HG03354 (cell line): ENCODE measurements at regions not wholly inside any gene's neighbourhood (a gene's known extent, or its start where the extent isn't known, plus 50 kb on each side); places are given as distances from the start of the nearest gene placed in this dataset.
"Not testable (repeated sequence)": the region's sequence is repeated elsewhere in the genome, so short reads cannot be mapped to it uniquely, and the experiment has no call there.

Source experiments
- ATAC-seq: cut with Tn5 transposase; IDR thresholded peaks from one replicate; pipeline ENCODE4 v1.9.1; 2021; ENCODE audit warnings: mild to moderate bottlenecking; ENCODE audit not compliant: unreplicated experiment, poor library complexity, severe bottlenecking

DNA sequence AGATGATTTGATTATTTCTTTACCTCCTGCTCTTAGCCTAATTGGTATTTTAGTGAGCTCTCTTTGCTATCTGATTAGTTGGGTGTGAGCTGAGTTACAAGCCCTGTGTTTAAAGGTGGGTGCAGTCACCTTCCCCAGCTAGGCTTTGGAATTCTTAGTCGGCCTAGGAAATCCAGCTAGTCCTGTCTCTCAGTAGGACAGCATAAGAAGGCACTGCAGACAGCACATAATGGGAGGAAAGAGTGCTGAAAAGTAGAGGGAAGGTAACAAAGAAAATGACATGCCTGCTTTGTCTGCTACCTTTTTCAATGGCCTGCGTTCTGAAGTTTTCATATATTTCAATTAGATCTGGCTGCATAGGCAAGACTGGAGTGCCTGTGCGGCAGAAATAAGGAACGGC is 1794.0 kb upstream of the CELF4 start:
- ATAC-seq = no peak

DNA sequence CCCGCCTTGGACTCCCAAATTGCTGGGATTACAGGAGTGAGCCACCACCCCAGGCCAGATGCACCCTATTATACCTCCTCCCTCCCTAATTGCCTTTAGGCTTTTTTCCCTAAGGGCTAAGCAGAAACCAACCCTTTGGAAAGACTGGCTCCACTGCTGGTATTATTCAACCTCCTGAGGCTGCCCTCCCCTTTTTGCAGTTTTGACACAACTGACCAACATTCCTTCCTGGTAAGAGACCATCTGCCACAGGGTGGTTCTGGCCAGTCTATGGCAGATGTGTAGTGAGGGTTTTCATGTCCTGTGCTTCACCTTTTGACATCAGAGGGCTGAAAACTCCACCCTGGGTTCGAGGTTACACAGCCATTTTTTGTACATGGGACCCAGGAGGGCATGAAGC is 1785.3 kb upstream of the CELF4 start:
- no peak for ATAC-seq

DNA sequence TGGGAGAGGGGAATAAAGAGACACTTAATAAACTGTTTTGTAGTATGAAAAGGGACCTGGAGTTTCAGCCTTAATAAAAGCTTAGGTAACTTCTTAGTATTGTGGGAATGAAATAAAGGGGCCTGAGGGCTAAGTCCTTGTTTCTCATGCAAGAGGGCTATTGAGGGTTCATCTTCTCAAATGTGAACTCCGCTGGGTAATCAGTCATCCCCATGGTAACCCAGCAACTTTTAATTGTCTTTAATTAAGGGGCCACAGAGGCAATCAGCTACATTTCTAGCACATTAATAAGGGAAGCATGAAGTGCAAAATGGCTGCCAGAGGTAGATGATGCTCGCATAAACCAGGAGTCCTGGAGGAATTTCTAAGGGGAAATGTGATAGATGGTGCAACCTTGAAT is 1784.2 kb upstream of the CELF4 start:
- no peak for ATAC-seq

DNA sequence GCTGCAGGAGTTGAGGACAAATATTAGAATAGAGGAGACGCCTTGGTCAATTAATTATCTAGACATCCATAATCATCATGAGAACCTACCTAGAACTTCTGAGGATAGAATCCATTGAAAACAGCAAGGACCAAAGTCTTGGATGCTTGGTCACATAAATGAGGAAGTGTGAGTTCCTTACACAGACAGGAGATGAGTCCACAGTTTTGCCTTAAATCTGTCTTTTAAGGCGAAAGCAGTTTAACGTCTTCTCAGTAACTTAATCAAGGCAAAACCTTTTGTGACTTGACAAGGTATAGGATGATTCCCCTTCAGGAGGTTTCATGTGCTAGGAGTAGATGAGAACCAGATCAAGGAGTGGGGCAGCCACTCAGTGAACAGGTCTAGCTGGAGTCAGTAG is 1783.2 kb upstream of the CELF4 start:
- ATAC-seq = no peak

DNA sequence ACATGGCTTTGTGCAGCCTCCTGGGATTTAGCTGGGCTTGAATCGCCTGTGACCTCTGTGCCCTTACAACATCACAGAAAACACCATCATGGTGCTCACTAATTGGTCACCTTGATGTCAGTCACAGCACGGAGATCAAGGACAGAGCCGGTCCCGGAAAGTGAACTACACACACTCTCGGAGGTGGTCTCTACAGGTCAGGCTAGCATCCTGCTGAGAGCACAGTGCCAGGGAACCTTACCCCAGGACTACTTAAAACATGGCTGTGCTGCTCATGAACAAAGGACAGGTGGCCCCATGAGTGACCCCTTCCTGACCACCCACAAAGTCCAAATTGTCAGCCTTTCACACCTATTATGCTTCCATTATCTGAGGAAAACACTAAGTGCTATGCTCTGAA is 1782.1 kb upstream of the CELF4 start:
- no peak for ATAC-seq

DNA sequence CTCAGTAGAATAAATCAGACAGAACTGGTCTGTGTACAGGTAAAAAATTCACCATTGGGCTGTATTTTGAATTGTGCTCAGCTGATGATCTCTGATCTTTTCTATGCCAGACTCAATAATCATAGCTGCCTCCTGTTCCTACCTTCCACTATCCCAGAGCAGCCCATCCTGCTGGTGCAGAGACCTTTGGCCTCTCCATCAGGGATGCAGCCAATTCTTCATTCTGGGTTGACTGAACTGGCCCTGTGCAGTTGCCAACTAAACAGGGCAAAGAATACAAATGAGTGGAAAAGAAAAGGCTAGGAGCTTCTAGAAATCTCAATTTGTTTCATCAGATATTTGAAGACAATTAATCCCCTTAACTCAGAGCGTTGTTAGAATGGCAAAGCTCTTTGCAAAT is 1781.3 kb upstream of the CELF4 start:
- ATAC-seq = no peak

DNA sequence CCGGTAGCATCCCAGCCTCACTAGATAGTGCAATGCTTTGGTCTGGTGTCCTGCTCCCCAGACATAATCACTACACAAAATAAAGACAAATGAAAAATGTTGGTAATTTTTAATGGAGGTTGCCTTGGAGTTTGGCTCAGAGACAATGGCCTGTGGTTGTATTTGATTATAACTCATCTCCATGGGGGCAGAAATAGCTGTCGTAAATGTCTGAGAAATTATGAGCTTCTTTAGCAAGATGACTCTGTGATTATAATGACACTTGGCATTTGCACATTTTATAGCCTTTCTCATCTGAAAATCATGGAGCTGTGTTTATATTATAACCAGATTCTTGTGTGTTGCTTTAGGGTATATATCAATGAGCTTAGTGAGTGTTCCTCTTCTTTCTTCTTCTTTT is 1779.7 kb upstream of the CELF4 start:
- ATAC-seq = no peak

DNA sequence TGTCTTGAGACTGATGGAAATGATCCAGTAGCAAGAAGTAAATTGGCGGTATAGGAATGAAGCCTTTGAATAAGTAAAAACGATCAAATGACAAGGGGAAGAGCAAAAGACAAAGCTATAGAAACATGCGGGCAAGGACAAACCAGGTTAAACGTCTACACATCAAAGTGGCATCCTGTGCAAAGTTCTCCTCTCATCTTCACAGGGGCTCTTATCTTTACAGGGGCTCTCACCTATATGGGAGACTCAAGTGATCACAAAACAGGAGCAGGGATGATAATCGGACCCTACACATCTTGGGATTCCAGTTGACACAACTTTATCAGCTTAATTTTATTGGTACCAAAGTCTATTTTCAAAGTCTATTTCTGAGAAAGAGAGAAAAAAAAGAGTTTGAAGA is 1778.9 kb upstream of the CELF4 start:
- no peak for ATAC-seq

DNA sequence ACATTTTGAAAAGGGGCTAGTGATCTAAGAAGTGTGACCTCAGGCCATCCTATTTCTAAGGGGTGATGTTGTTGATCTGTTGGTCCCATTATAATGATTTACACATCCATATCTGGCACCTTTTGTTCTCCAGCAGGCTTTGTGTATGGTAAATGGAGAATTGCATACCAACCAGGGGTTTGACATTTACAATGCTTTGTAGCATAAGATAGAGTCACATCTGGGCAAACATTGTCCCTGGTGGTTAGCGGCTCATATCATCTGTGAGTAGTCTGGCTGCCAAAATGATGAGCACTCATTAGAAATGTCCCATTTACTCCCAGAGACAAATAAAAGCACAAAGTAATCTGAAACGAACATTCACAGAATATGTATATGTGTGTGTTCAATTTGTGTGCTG is 1775.5 kb upstream of the CELF4 start:
- no peak for ATAC-seq

DNA sequence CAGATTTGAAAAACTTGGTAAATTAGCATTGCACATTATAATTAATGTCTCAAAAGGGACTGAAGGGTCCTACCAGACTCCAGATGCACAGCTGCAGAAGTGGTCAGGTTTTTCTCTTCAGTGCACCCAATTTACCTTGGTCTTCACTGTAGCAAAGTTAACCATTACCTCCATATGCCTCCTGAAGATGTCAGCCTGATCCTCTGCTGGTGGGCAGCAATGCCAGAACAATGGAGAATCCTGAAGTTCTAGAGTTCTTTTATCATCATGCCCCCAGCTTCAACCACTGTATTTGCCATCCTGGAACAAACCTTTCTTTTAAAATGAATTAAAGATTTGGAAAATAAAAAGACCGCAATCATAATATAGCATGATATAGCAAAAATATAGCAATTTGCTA is 1774.8 kb upstream of the CELF4 start:
- no peak for ATAC-seq

DNA sequence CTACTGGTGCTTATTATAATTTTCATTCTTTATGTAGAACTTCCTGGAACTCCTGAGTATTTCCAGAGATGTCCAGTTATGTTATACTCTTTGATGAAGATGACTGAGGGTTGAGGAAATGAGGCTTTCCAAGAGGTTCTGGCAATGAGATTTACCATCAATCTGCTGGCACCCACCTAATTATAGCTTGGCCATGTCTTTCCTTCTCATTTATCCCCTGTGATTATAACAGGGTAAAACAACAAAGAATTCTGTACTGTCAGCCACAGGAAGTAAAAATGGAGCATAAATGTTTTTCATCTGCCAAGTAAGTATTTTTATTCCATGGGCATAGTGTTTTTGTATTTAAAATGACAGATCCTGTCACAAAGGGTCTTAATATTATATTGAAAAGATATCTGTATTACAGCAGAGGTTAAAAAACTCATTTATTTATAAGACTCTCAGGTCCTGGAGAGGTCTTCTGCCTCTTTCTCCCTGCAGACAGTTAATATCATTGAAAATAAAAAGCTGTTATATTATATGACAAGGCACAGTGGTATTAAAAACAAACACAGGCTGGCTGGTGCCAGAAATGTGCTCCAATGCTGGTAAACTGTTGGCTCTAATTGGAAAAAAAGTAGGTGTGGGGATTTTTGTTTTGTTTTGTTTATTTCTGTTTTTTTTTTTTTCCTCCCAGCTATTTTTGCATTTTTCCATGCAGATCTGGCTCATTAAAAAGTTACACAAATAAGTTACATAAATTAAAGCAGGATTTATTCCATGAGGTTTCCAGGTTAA is 1764.1 kb upstream of the CELF4 start:
- ATAC-seq = no peak

DNA sequence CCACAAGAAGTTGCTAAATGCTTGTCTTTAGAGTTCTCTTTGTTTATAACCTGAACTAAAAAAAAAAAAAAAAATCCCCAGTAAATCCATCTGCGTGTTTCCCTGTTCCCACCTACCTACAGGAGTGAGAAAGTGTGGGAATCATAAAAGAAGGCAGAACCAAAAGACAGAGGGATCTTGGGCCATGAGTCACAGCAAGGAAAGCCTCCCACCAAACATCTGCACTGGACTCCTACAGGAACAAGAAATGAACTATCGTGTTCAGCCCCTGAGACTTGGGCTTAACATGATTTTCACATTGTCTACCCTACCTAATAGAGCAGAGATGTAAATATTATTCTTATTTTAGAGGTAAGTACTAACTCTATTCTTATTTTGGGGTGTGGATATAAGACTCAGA is 1761.2 kb upstream of the CELF4 start:
- no peak for ATAC-seq

DNA sequence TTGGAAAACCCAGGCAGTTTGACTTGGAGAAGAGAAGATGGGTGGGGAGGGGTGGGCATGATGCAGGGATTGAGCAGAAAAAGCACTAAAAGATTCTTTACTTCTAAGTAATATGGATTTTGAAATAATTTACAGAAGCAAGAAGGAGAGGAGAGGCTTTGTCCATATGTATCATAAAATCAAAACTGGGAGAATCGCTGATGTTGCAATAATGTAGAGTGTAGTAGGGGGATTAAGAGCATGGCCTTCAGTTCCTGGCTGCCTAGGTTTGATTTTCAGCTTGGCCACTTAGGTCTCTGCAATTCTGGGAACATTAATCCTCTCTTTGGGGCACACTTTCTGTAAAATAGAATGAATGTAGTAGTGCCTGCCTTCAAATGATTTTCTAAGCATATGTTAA is 1760.4 kb upstream of the CELF4 start:
- ATAC-seq = no peak

DNA sequence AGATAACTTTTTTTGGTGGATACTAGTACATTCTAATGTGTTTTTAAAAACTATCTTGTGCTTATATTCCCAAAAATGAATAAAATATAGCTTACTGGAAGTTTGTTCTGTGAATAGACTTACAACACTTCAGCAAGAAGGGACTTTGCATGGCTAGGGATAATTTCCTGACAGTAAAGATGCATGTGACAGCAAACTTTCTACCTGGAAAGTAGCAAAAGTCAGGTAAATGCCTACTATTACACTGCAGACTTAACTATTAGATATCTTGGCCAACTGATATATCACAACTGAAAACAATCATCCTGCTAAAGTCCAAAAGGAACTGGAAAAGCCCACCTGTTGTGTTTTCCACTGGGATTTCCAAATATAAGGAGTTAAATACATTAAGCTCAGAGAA is 1753.5 kb upstream of the CELF4 start:
- no peak for ATAC-seq

DNA sequence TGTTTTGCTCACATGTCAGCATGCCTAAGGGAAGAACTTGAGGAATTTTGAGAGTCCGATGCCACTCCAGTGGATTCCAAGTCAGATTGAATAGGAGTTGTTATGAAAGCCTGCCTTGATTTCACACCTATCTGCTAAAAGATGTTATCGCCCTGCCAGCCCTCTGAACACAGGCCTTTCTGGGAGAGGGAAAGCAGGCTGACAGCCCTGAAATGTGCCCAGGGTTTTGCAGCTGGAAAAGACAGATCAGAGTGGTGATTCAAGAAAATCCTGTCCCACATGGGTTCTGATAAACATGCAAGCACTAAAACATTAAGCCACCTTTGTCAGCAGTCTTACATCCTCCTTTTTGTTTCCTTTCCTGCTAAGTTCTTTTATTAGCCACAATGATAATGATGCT is 1752.9 kb upstream of the CELF4 start:
- ATAC-seq = no peak

DNA sequence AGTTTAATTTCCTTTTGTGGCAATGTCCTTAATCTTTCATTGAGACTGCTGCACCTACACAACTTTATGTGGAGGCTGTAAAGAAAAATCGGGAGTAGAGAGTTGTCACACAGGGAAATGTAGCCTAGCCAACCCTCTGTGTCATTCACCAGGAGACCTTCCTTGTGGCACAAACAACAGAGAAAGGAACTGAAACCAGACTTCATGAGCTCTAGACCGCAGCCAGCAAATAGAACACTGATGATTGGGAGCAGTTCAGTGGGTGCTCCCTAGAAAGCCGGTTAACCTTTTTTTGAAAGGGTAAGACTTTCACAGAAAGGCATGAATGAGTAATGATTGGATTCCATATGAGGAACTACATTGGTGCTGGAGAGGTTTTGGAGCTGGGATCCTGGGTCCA is 1752.4 kb upstream of the CELF4 start:
- no peak for ATAC-seq

DNA sequence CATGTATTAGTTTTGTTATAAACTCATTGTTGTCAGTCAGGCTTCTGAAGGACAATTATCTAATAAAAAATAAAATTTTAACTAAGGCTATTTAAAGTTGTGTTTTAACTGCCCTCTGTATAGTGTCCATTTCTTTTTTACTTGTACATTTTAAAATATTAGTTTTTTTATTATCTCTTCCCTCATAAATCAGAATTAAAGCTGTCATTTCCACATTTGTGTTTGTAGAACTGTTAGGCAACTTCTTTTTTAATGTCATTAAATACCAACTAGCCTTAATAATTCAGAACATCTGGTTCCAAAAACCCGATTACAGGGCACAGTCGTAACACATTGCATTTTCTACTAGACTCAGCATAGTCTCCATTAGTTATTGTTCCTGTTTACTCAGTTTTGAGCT is 1749.0 kb upstream of the CELF4 start:
- ATAC-seq = no peak

DNA sequence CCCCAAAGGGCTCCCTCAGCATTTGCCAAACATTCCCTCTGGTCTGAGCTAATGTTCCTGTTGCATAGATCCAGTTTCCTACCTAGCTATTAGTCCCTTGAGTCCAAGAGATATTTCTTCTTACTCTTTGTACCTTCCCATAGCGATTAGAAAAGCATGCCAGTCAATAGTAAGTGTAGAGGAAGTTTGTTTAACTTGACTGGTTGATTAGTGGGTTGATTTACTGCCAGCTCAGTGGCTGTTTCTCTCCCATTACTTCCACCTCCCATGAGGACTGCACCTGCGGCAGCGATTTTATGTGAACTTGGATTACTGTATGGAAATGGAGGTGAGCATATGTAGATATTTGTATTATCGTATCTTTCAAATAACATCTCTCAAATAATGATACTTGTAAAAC is 1748.4 kb upstream of the CELF4 start:
- no peak for ATAC-seq

DNA sequence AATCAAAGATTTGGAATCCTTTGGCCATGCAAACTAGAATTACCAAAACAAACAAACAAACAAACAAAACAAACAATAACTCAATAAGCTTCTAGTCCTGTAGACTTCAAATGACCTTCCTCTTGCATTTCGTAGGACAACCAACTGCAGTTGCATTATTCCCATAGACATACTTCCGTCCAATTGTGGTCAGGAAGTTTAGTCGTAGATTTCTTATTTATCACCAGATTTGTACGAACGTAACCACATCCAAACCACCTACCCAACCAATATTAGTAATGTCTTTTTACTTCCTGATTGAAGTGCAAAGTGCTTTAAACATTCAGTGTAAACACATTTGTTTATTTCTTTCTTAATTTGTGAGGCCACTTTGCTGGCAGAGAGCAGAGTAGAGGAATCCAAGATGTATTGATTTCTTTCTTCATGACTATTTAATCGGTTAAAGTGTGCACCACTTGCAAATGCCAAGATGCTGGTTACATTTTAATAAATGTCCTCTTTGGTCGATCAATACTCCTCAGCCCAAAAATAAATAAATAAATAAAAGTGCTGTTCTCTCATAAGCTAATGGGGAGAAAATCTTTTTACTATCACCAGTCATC is 1745.6 kb upstream of the CELF4 start:
- no peak for ATAC-seq

DNA sequence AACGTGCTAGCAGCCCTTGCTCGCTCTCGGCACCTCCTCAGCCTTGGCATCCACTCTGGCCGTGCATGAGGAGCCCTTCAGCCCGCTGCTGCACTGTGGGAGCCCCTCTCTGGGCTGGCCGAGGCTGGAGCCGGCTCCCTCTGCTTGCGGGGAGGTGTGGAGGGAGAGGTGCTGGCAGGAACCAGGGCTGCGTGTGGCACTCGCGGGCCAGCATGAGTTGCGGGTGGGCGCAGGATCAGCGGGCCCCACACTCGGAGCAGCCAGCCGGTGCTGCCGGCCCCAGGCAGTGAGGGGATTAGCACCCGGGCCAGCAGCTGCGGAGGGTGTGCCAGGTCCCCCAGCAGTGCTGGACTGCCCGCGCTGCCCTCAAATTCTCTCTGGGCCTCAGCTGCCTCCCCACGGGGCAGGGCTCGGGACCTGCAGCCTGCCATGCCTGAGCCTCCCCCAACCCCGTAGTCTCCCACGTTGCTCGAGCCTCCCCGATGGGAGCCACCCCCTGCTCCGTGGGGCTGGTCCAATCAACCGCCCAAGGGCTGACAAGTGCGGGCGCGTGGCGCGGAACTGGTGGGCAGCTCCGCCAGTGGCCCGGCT is 1743.4 kb upstream of the CELF4 start:
- ATAC-seq = not testable (repeated sequence)

DNA sequence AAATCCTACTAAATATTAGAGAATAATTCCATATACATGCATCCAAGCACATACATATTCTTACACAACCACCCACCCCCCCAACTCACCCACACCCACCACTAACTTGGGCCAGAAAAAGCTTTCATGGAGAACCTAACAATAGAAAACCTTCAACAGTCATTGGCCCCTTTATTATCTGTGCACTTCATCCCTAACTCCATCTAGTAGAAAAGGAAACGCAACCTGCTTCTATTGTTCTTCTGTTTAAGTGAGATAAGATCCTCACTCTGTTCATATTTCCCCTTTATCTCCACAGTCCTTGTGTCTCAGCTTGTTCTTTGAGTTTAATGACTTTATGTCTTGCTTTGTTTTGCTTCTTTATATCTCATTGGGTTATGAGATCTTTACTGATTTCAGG is 1740.2 kb upstream of the CELF4 start:
- no peak for ATAC-seq
